GM21737 (cell line): ENCODE measurements at regions not wholly inside any gene's neighbourhood (a gene's known extent, or its start where the extent isn't known, plus 50 kb on each side); places are given as distances from the start of the nearest gene placed in this dataset.

Experiments used
- ATAC-seq: cut with Tn5 transposase; IDR thresholded peaks from one replicate; pipeline ENCODE4 v1.9.1; 2021; ENCODE audit warnings: mild to moderate bottlenecking, moderate library complexity; ENCODE audit not compliant: unreplicated experiment

DNA sequence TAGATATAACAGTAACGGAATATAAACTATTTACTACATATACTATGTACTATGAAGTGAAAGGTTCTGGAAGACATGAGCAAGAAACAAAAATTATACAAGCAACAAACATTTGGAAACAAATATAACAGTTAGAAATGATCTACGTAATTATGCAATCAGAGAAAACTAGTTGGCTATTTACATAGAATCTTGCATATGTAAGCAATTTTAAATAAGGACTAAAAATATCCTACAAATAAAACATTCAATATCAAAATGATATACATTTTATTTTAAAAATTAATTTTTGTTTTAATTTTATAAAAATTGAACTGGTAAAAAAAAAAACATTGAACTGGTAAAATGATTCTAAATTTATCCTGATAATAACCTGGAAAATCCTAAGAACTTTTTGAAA, 642.5 kb upstream of the PCDH10 start:
- ATAC-seq: no peak

DNA sequence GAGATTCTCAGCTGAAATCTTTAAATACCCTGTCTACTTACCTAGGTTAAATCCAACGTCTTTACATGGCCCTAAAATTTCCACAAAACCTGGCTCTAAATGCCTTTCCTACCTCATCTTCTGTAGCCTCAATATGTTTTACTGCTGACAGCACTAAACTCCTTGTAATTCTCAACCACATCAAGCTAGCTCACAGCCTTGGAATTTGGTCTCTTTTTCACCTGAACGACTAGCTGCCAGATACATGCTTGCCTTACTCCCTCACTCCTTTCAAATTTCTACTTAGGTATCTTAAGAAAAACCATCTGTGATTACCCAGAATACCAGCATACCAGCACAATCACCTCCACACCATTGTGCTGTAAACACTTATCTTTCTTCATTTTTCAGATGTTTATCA, 635.6 kb upstream of the PCDH10 start:
- ATAC-seq: no peak

DNA sequence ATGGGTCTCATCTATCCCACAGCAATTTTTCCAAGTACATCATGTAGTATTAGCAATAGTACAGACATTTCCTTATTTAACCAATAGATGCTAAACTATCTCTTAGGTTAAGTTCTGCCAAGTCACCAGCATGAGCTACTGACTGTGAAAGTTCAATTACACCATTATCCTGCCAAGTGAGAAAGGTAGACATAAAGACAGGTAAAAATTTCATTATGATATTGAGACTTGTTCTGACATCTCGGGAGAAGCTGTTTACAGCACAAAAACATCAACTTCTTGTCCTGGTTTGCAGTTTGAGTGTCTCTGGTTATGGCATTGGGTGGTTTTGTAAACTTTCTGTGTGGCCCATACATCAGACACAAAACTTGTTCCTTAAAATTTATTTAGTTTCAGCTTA, 622.4 kb upstream of the PCDH10 start:
- no peak for ATAC-seq

DNA sequence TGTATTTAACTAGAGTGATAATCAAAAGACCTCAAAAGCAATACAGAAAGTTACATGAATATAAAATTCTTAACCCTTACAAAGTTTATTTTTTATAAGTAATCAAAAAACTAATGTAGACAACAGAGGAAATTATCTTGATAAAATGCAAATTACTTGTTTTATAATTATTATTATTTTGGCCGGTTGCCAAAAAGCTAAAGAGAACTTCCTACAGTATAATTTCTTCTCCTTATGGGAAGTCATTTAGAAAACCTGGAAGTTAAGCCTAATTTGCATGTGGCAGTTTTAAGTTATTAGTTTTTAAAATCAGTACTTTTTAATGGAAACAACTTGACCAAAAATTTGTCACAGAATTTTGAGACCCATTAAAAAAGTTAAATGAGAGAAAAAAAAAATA, 621.3 kb upstream of the PCDH10 start:
- no peak for ATAC-seq

DNA sequence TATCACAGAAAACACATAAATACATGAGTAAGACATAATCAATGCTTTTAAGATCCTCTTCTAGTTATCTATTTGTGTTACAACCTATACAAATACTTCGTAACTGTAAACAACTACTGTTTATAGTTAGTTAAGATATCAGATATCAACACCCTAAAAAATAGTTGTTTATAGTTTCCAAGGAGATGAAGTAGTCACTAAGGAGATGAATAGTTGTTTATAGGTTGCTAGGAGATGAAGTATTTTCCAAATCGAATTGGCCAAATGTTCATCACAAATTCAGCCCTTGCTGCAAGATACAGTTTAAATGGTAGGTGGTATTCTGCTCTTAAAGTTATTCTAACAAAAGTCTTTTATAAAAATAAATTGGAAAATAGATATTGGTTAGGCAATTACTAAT, 618.2 kb upstream of the PCDH10 start:
- no peak for ATAC-seq

- no peak for ATAC-seq
Observed at GRCh38 chr4:132540268-132540667, 608.8 kb upstream of the PCDH10 start.

DNA sequence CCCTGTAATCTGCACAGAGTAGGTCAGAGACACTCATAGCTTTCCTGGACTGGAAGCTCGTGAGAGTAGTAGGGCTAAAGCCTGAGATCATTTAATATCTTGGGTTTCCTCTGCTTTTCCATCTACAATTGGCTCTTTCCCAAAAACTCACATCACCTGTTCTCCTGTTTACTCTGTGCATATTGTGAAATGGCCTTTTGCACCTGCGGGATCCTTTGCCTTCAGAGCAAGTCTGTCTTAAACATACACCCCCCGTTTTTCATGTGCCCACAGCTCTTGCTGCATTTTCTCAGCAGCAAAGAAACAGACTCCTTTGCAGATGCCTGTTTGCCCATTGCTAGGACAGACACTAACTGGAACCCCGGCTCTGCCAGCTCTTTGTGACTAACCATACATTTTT, 608.3 kb upstream of the PCDH10 start:
- ATAC-seq: no peak

- no peak for ATAC-seq
Observed at GRCh38 chr4:132542228-132542627, 606.9 kb upstream of the PCDH10 start.

DNA sequence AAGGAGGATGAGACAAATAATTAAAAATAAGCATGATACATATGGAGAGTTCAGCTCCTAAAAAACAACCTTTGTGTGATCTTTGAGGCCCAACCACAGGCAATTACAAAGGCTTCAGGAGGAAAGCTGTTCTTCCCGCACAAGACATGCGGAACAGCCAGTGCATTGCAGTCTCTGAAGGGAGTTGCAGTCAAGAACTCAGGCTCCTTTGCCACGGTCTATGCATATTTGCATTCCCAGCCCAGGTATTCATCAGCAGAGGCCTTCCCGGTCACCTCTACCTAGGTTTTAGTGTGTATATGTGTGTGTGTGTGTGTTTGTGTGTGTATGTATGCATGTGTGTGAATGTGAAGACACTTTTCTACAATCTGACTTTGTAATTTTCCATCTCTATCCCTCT, 600.6 kb upstream of the PCDH10 start:
- no peak for ATAC-seq

- ATAC-seq: no peak
Observed at GRCh38 chr4:132556316-132556715, 592.8 kb upstream of the PCDH10 start.

- ATAC-seq: no peak
Observed at GRCh38 chr4:132557660-132558059, 591.4 kb upstream of the PCDH10 start.

GRCh38 chr4:132564920-132565319, 584.2 kb upstream of the PCDH10 start:
- ATAC-seq: no peak

- ATAC-seq: no peak
Observed at GRCh38 chr4:132565542-132565941, 583.6 kb upstream of the PCDH10 start.

DNA sequence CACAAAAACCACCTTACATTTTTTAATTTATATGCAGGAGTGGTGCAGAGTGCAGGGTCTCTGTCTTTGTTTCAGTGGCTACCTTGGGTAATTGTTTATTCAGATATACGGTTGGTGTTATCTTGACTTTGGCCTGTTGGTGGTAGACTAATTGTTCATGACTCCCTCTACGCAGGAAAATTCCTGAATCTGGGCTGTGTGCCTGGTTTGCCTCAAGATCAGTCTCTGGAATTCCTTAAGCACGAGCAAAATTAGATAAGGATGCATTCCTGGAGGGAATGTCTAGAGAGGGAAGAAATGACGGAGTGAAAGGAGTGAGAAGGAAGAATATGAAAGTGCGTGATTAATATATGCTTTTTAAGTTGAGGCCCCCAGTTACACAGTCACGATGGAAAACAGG, 576.9 kb upstream of the PCDH10 start:
- no peak for ATAC-seq

DNA sequence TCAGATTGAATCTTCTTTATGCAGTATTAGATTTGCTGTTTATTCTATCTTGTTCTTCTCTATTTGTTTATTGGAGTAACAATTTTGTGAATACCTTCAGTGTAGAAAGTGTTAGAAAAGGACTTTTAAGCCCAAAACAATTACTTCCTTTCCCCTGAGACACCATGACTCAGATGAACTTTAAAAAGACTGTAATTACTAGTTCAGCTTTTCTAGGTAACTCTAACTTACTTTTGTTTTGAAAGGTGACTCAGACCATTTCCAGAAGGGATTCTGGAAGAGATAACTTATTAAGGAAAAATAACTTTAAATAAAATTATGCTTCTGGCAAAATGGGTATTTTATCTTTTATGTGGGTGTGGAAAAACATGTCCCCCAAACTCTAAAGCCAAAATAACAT, 561.5 kb upstream of the PCDH10 start:
- ATAC-seq: no peak

DNA sequence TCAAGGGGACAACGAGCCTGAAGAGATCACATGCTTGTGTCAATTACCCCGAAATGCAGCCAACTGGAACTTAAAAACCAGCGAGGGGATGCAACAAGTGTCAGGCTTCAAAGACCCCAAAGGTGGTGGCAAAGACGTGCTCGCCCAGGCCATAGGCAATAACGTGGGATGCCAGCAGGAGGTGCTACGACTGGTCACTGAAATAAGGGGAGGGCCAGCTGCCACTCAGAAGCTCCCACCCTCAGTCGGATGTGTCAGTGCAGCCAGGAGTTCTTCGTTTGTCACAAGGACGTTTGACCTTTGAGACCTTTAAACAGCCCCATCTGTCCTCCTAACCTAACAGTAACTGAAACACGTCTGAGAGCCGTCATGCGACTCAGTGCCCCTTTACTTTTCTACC, 556.8 kb upstream of the PCDH10 start:
- no peak for ATAC-seq

- ATAC-seq: no peak
Observed at GRCh38 chr4:132592850-132593249, 556.2 kb upstream of the PCDH10 start.

- ATAC-seq: no peak
Observed at GRCh38 chr4:132593717-132594400, 555.2 kb upstream of the PCDH10 start.

- ATAC-seq: no peak
Observed at GRCh38 chr4:132596186-132596585, 552.9 kb upstream of the PCDH10 start.

GRCh38 chr4:132605551-132605950, 543.5 kb upstream of the PCDH10 start:
- ATAC-seq: no peak

DNA sequence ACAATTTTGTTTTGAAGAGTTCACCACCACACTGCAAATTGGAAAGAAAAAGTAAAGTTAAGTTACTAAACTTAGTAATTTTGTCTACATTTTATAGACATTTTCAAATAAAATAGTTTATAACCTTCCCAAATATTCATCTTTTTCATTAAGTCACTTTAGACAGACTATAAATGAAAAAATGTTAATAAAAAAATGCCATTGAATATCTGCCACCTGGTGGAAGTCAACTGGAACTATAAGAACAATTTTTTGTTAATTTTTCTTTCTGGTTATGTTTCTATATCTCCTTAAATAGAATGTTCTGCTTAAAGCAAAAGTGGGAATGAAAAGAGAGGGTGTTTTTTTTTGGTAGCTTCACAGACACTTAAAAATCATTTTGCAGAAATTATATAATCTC, 534.4 kb upstream of the PCDH10 start:
- ATAC-seq: no peak

- ATAC-seq: no peak
Observed at GRCh38 chr4:132619968-132620367, 529.1 kb upstream of the PCDH10 start.

GRCh38 chr4:132642016-132642817, 506.9 kb upstream of the PCDH10 start:
- no peak for ATAC-seq
